ENCODE measurements at regions not wholly inside any gene's neighbourhood (a gene's known extent, or its start where the extent isn't known, plus 50 kb on each side); places are given as distances from the start of the nearest gene placed in this dataset.

- TF ChIP-seq, protein P1, sequence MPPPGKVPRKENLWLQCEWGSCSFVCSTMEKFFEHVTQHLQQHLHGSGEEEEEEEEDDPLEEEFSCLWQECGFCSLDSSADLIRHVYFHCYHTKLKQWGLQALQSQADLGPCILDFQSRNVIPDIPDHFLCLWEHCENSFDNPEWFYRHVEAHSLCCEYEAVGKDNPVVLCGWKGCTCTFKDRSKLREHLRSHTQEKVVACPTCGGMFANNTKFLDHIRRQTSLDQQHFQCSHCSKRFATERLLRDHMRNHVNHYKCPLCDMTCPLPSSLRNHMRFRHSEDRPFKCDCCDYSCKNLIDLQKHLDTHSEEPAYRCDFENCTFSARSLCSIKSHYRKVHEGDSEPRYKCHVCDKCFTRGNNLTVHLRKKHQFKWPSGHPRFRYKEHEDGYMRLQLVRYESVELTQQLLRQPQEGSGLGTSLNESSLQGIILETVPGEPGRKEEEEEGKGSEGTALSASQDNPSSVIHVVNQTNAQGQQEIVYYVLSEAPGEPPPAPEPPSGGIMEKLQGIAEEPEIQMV (tag; conservative IDR thresholded peaks at IDR 0.05; ENCODE audit: low read depth) = no peak
- TF ChIP-seq CCAR2 (IDR thresholded peaks at IDR 0.05; ENCODE audit: low read depth, low read length) (no peak), ZZZ3 (IDR thresholded peaks at IDR 0.05) (no peak)
Observed at GRCh38 chr9:85192750-85193149, 523.2 kb downstream of the NTRK2 start (continued).

GRCh38 chr9:85186218-85186585, 516.7 kb downstream of the NTRK2 start:
- H3K4me3 ChIP-seq = no peak overlapping the region
- H3K4me2 ChIP-seq (ENCODE audit: insufficient read depth, low read length) = no peak overlapping the region
- BruUV-seq (replicated peaks) = no TSS peak
- H3K9me3 ChIP-seq (replicated peaks; ENCODE audit: control insufficient read depth, insufficient read depth, low read depth, low read length) = no peaks in the 10 kb centered on the region
- H3K79me2 ChIP-seq (ENCODE audit: control insufficient read depth, insufficient read depth, low read length) = no peaks in the 10 kb centered on the region
- H3K27ac ChIP-seq (ENCODE audit: extremely low read depth, low read depth, low read length) = no peak overlapping the region
- ATAC-seq (no peak), DNase-seq (ENCODE audit: extremely low read depth in 1 of 4, low spot score in 3 of 4) (no peak), FAIRE-seq (no peak)
- ChIA-PET CTCF (ENCODE audit: low intra/inter-chr PET ratio) (no interaction called here), POLR2A (no interaction called here)
- no peak overlapping the region for H3K9ac ChIP-seq (ENCODE audit: insufficient read depth in 1 of 2, low read depth in 2 of 2, low read length in 2 of 2)
- 0% methylated on average over 2 of the region's 2 CpGs for WGBS (ENCODE audit: insufficient coverage, low coverage, missing lambda C conversion rate)
- no peaks in the 10 kb centered on the region for H4K20me1 ChIP-seq (replicated peaks; ENCODE audit: control insufficient read depth, insufficient read depth, low read length)
- H3K9me1 ChIP-seq (ENCODE audit: control insufficient read depth, insufficient read depth, low read length) = no peaks in the 10 kb centered on the region
- in situ Hi-C loops (cut with MboI) (no loop called here), intact Hi-C loops (cut with micrococcal nuclease) (no loop called here)
- no peak overlapping the region for H2AFZ ChIP-seq (ENCODE audit: low read depth, low read length)
- H3K36me3 ChIP-seq (ENCODE audit: control insufficient read depth, insufficient read depth, low read length) = no peaks in the 10 kb centered on the region
- H3K4me1 ChIP-seq (replicated peaks in 1 of 2; ENCODE audit: control insufficient read depth in 2 of 2, insufficient read depth in 2 of 2, low read length in 2 of 2) = no peaks in the 10 kb centered on the region
- H3K27me3 ChIP-seq (ENCODE audit: control insufficient read depth in 2 of 2, insufficient read depth in 2 of 2, low read length in 2 of 2) = no peaks in the 10 kb centered on the region
- no peak for TF ChIP-seq COPS2 (conservative IDR thresholded peaks at IDR 0.05)
- TF ChIP-seq E2F3 (CRISPR knock-in tag; IDR thresholded peaks at IDR 0.05) = no peak
- TF ChIP-seq U2AF2 (optimal IDR thresholded peaks at IDR 0.05; ENCODE audit: low read depth, low read length) = no peak
- TF ChIP-seq SIRT6 (IDR thresholded peaks at IDR 0.05; ENCODE audit: low read depth, low read length) = no peak
- no peak for TF ChIP-seq ELF4 (CRISPR knock-in tag; IDR thresholded peaks at IDR 0.05)
- TF ChIP-seq STAG1 (CRISPR knock-in tag; IDR thresholded peaks at IDR 0.05; ENCODE audit: borderline replicate concordance) = no peak
- no peak for TF ChIP-seq DMBX1 (CRISPR knock-in tag; IDR thresholded peaks at IDR 0.05; ENCODE audit: borderline replicate concordance)
- TF ChIP-seq, protein P2, sequence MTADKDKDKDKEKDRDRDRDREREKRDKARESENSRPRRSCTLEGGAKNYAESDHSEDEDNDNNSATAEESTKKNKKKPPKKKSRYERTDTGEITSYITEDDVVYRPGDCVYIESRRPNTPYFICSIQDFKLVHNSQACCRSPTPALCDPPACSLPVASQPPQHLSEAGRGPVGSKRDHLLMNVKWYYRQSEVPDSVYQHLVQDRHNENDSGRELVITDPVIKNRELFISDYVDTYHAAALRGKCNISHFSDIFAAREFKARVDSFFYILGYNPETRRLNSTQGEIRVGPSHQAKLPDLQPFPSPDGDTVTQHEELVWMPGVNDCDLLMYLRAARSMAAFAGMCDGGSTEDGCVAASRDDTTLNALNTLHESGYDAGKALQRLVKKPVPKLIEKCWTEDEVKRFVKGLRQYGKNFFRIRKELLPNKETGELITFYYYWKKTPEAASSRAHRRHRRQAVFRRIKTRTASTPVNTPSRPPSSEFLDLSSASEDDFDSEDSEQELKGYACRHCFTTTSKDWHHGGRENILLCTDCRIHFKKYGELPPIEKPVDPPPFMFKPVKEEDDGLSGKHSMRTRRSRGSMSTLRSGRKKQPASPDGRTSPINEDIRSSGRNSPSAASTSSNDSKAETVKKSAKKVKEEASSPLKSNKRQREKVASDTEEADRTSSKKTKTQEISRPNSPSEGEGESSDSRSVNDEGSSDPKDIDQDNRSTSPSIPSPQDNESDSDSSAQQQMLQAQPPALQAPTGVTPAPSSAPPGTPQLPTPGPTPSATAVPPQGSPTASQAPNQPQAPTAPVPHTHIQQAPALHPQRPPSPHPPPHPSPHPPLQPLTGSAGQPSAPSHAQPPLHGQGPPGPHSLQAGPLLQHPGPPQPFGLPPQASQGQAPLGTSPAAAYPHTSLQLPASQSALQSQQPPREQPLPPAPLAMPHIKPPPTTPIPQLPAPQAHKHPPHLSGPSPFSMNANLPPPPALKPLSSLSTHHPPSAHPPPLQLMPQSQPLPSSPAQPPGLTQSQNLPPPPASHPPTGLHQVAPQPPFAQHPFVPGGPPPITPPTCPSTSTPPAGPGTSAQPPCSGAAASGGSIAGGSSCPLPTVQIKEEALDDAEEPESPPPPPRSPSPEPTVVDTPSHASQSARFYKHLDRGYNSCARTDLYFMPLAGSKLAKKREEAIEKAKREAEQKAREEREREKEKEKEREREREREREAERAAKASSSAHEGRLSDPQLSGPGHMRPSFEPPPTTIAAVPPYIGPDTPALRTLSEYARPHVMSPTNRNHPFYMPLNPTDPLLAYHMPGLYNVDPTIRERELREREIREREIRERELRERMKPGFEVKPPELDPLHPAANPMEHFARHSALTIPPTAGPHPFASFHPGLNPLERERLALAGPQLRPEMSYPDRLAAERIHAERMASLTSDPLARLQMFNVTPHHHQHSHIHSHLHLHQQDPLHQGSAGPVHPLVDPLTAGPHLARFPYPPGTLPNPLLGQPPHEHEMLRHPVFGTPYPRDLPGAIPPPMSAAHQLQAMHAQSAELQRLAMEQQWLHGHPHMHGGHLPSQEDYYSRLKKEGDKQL (CRISPR knock-in tag; IDR thresholded peaks at IDR 0.05; ENCODE audit: borderline replicate concordance) = no peak
- TF ChIP-seq GABPB1 (CRISPR knock-in tag; IDR thresholded peaks at IDR 0.05) = no peak
- no peak for TF ChIP-seq THRAP3 (IDR thresholded peaks at IDR 0.05; ENCODE audit: borderline replicate concordance)
- no peak for TF ChIP-seq RFX5 (IDR thresholded peaks at IDR 0.05; ENCODE audit: low read depth, low read length)
- no peak for TF ChIP-seq ZBTB5 (IDR thresholded peaks at IDR 0.05)
